ENCODE measurements at regions not wholly inside any gene's neighbourhood (a gene's known extent, or its start where the extent isn't known, plus 50 kb on each side); places are given as distances from the start of the nearest gene placed in this dataset.

GRCh38 chr6:140779991-140780596 is 1352.6 kb upstream of the GJE1 start:
- no peaks in the 10 kb centered on the region for H3K9me3 ChIP-seq (ENCODE audit: low read length)
- no peaks in the 10 kb centered on the region for H4K20me1 ChIP-seq (ENCODE audit: insufficient read depth, low read depth, low read length)
- H3K9ac ChIP-seq (ENCODE audit: low read length): no peak overlapping the region
- no peak for DNase-seq
- H3K27me3 ChIP-seq (ENCODE audit: low read length): no peaks in the 10 kb centered on the region
- no peak overlapping the region for H3K4me3 ChIP-seq (ENCODE audit: low read length)
- H3K4me2 ChIP-seq (ENCODE audit: low read depth, low read length, poor library complexity, severe bottlenecking): no peak overlapping the region
- H3K36me3 ChIP-seq (ENCODE audit: insufficient read depth, low read length): no peaks in the 10 kb centered on the region
- no peaks in the 10 kb centered on the region for H3K9me2 ChIP-seq (replicated peaks; ENCODE audit: insufficient read depth, low read length)
- no peaks in the 10 kb centered on the region for H3K79me2 ChIP-seq (ENCODE audit: low read length)
- no peak overlapping the region for H2AFZ ChIP-seq (ENCODE audit: low read length)
- no peak overlapping the region for H3K27ac ChIP-seq (ENCODE audit: low read length)
- peaks cover 7% of the 10 kb centered on the region for H3K4me1 ChIP-seq (ENCODE audit: low read length)

- no peak overlapping the region for H3K9ac ChIP-seq (ENCODE audit: low read length)
- no peaks in the 10 kb centered on the region for H3K9me3 ChIP-seq (ENCODE audit: low read length)
- H4K20me1 ChIP-seq (ENCODE audit: insufficient read depth, low read depth, low read length): no peaks in the 10 kb centered on the region
- H2AFZ ChIP-seq (ENCODE audit: low read length): no peak overlapping the region
- H3K4me2 ChIP-seq (ENCODE audit: low read depth, low read length, poor library complexity, severe bottlenecking): no peak overlapping the region
- H3K4me3 ChIP-seq (ENCODE audit: low read length): no peak overlapping the region
- H3K79me2 ChIP-seq (ENCODE audit: low read length): no peaks in the 10 kb centered on the region
- no peaks in the 10 kb centered on the region for H3K27me3 ChIP-seq (ENCODE audit: low read length)
- DNase-seq: no peak
- H3K36me3 ChIP-seq (ENCODE audit: insufficient read depth, low read length): no peaks in the 10 kb centered on the region
- no peak overlapping the region for H3K27ac ChIP-seq (ENCODE audit: low read length)
- no peaks in the 10 kb centered on the region for H3K4me1 ChIP-seq (ENCODE audit: low read length)
- no peaks in the 10 kb centered on the region for H3K9me2 ChIP-seq (replicated peaks; ENCODE audit: insufficient read depth, low read length)
Measured at GRCh38 chr6:140779341-140779740, 1353.4 kb upstream of the GJE1 start.

- no peak overlapping the region for H2AFZ ChIP-seq (ENCODE audit: low read length)
- no peaks in the 10 kb centered on the region for H3K27me3 ChIP-seq (ENCODE audit: low read length)
- H3K36me3 ChIP-seq (ENCODE audit: insufficient read depth, low read length): no peaks in the 10 kb centered on the region
- H3K9me2 ChIP-seq (replicated peaks; ENCODE audit: insufficient read depth, low read length): no peaks in the 10 kb centered on the region
- DNase-seq: no peak
- H3K9ac ChIP-seq (ENCODE audit: low read length): no peak overlapping the region
- H4K20me1 ChIP-seq (ENCODE audit: insufficient read depth, low read depth, low read length): no peaks in the 10 kb centered on the region
- H3K4me3 ChIP-seq (ENCODE audit: low read length): no peak overlapping the region
- no peaks in the 10 kb centered on the region for H3K79me2 ChIP-seq (ENCODE audit: low read length)
- no peak overlapping the region for H3K27ac ChIP-seq (ENCODE audit: low read length)
- no peak overlapping the region for H3K4me2 ChIP-seq (ENCODE audit: low read depth, low read length, poor library complexity, severe bottlenecking)
- H3K4me1 ChIP-seq (ENCODE audit: low read length): no peaks in the 10 kb centered on the region
- no peaks in the 10 kb centered on the region for H3K9me3 ChIP-seq (ENCODE audit: low read length)
Measured at GRCh38 chr6:140777780-140778179, 1354.9 kb upstream of the GJE1 start.

DNA sequence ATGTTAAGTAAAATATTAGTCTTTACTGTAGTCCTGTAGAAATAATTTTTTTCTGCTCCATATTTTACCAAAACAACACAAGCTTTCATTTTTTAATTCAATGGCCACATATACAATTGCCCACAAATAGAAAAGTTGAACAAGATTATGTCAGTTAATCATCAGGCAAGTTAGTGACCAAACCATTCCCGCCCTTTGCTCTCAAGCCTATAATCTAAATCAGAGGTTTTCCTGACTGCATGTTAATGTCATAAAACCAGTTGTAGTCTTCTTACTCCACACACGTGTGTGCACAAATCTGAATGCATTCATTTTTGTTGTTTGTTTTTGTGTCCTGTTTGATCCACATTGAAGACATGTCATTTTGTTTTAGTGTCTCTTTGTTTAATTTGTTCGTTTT is 1357.7 kb upstream of the GJE1 start:
- no peak for DNase-seq

GRCh38 chr6:140774080-140774505 is 1358.6 kb upstream of the GJE1 start:
- Histone ChIP-seq H4K20me1 (ENCODE audit: insufficient read depth, low read depth, low read length) (no peaks in the 10 kb centered on the region), H3K36me3 (ENCODE audit: insufficient read depth, low read length) (no peaks in the 10 kb centered on the region), H3K9ac (ENCODE audit: low read length) (no peak overlapping the region), H3K9me2 (replicated peaks; ENCODE audit: insufficient read depth, low read length) (no peaks in the 10 kb centered on the region), H3K9me3 (ENCODE audit: low read length) (0 out of 2 replicates have a peak, but pooled peaks cover 3% of the 10 kb centered on the region), H2AFZ (ENCODE audit: low read length) (no peak overlapping the region), H3K4me3 (ENCODE audit: low read length) (no peak overlapping the region), H3K4me1 (ENCODE audit: low read length) (no peaks in the 10 kb centered on the region), H3K27ac (ENCODE audit: low read length) (no peak overlapping the region), H3K4me2 (ENCODE audit: low read depth, low read length, poor library complexity, severe bottlenecking) (no peak overlapping the region), H3K27me3 (ENCODE audit: low read length) (no peaks in the 10 kb centered on the region), H3K79me2 (ENCODE audit: low read length) (no peaks in the 10 kb centered on the region)
- no peak for DNase-seq

More for the DNA sequence above, 1357.7 kb upstream of the GJE1 start:
- Histone ChIP-seq H3K79me2 (ENCODE audit: low read length) (no peaks in the 10 kb centered on the region), H2AFZ (ENCODE audit: low read length) (no peak overlapping the region), H3K9me3 (ENCODE audit: low read length) (0 out of 2 replicates have a peak, but pooled peaks cover 3% of the 10 kb centered on the region), H3K36me3 (ENCODE audit: insufficient read depth, low read length) (no peaks in the 10 kb centered on the region), H4K20me1 (ENCODE audit: insufficient read depth, low read depth, low read length) (no peaks in the 10 kb centered on the region), H3K9me2 (replicated peaks; ENCODE audit: insufficient read depth, low read length) (no peaks in the 10 kb centered on the region), H3K27me3 (ENCODE audit: low read length) (no peaks in the 10 kb centered on the region), H3K9ac (ENCODE audit: low read length) (no peak overlapping the region), H3K27ac (ENCODE audit: low read length) (no peak overlapping the region), H3K4me1 (ENCODE audit: low read length) (no peaks in the 10 kb centered on the region), H3K4me3 (ENCODE audit: low read length) (no peak overlapping the region), H3K4me2 (ENCODE audit: low read depth, low read length, poor library complexity, severe bottlenecking) (no peak overlapping the region)

- H3K4me1 ChIP-seq (ENCODE audit: low read length): no peaks in the 10 kb centered on the region
- H3K27me3 ChIP-seq (ENCODE audit: low read length): no peaks in the 10 kb centered on the region
- H3K9me3 ChIP-seq (ENCODE audit: low read length): peaks cover 3% of the 10 kb centered on the region; the same call in 1 of the 2 replicates
- H3K9me2 ChIP-seq (replicated peaks; ENCODE audit: insufficient read depth, low read length): no peaks in the 10 kb centered on the region
- no peak overlapping the region for H3K9ac ChIP-seq (ENCODE audit: low read length)
- H3K4me2 ChIP-seq (ENCODE audit: low read depth, low read length, poor library complexity, severe bottlenecking): no peak overlapping the region
- no peak overlapping the region for H3K4me3 ChIP-seq (ENCODE audit: low read length)
- no peaks in the 10 kb centered on the region for H3K36me3 ChIP-seq (ENCODE audit: insufficient read depth, low read length)
- no peak overlapping the region for H2AFZ ChIP-seq (ENCODE audit: low read length)
- no peak for DNase-seq
- no peaks in the 10 kb centered on the region for H4K20me1 ChIP-seq (ENCODE audit: insufficient read depth, low read depth, low read length)
- no peaks in the 10 kb centered on the region for H3K79me2 ChIP-seq (ENCODE audit: low read length)
- no peak overlapping the region for H3K27ac ChIP-seq (ENCODE audit: low read length)
Measured at GRCh38 chr6:140773276-140773675, 1359.4 kb upstream of the GJE1 start.

DNA sequence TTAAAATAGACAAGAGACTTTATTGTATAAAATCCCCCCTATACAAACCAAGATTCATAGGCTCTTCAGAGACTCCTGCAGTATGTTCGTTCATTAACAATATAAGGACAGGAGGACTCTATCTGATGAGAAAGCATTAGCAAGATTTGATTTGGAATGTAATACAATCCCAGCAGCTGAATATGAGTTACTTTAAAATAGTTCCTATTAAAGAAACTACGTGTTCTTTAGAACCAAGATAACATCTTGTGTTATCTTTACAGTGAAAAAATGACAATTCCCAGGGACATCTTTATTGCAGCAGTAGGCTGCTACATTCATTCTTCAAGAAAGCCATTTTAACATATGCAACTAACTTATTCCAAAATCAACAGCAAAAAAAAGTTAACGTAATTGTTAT is 1360.1 kb upstream of the GJE1 start:
- H3K4me2 ChIP-seq (ENCODE audit: low read depth, low read length, poor library complexity, severe bottlenecking): no peak overlapping the region

GRCh38 chr6:140768133-140768532 is 1364.6 kb upstream of the GJE1 start:
- Histone ChIP-seq H3K27ac (ENCODE audit: low read length) (no peak overlapping the region), H4K20me1 (ENCODE audit: insufficient read depth, low read depth, low read length) (no peaks in the 10 kb centered on the region), H3K4me2 (ENCODE audit: low read depth, low read length, poor library complexity, severe bottlenecking) (no peak overlapping the region), H3K79me2 (ENCODE audit: low read length) (no peaks in the 10 kb centered on the region), H3K9me2 (replicated peaks; ENCODE audit: insufficient read depth, low read length) (no peaks in the 10 kb centered on the region), H3K36me3 (ENCODE audit: insufficient read depth, low read length) (no peaks in the 10 kb centered on the region), H2AFZ (ENCODE audit: low read length) (no peak overlapping the region), H3K27me3 (ENCODE audit: low read length) (no peaks in the 10 kb centered on the region), H3K4me3 (ENCODE audit: low read length) (no peak overlapping the region), H3K9me3 (ENCODE audit: low read length) (peaks cover 3% of the 10 kb centered on the region; the same call in 1 of the 2 replicates), H3K9ac (ENCODE audit: low read length) (no peak overlapping the region), H3K4me1 (ENCODE audit: low read length) (no peaks in the 10 kb centered on the region)
- no peak for DNase-seq

More for the DNA sequence above, 1360.1 kb upstream of the GJE1 start:
- H3K36me3 ChIP-seq (ENCODE audit: insufficient read depth, low read length): no peaks in the 10 kb centered on the region
- H4K20me1 ChIP-seq (ENCODE audit: insufficient read depth, low read depth, low read length): no peaks in the 10 kb centered on the region
- DNase-seq: no peak
- no peak overlapping the region for H3K4me3 ChIP-seq (ENCODE audit: low read length)
- no peak overlapping the region for H2AFZ ChIP-seq (ENCODE audit: low read length)
- H3K9me2 ChIP-seq (replicated peaks; ENCODE audit: insufficient read depth, low read length): no peaks in the 10 kb centered on the region
- H3K79me2 ChIP-seq (ENCODE audit: low read length): no peaks in the 10 kb centered on the region
- peaks cover 3% of the 10 kb centered on the region; the same call in 1 of the 2 replicates for H3K9me3 ChIP-seq (ENCODE audit: low read length)
- H3K4me1 ChIP-seq (ENCODE audit: low read length): no peaks in the 10 kb centered on the region
- no peaks in the 10 kb centered on the region for H3K27me3 ChIP-seq (ENCODE audit: low read length)
- no peak overlapping the region for H3K9ac ChIP-seq (ENCODE audit: low read length)
- no peak overlapping the region for H3K27ac ChIP-seq (ENCODE audit: low read length)

Measured in Karpas-422 (cell line).